Large intestine (tissue), 3 donors: ENCODE measurements at regions not wholly inside any gene's neighbourhood (a gene's known extent, or its start where the extent isn't known, plus 50 kb on each side); places are given as distances from the start of the nearest gene placed in this dataset.
A peak's percentile ranks its signal among the peaks of the same experiment; 100 is the strongest.

Experiments used
- DNase-seq, 2 donors: peaks; one replicate each; pipeline versions ENCODE4 v3.0.0 to v3.0.0-alpha.2; 2013
- H3K27ac ChIP-seq: one replicate; pipeline ENCODE4 v1.5.1; 2013; ENCODE audit warnings: low read length
- H3K27me3 ChIP-seq: 2 replicates; pipeline ENCODE4 v1.6.1; 2013; ENCODE audit warnings: low read length; ENCODE audit not compliant: control insufficient read depth, insufficient read depth
- H3K36me3 ChIP-seq: 2 replicates; pipeline ENCODE4 v1.6.1; 2013; ENCODE audit warnings: low read length; ENCODE audit not compliant: control insufficient read depth, insufficient read depth
- H3K4me1 ChIP-seq: one replicate; pipeline ENCODE4 v1.6.1; 2013; ENCODE audit warnings: low read length; ENCODE audit not compliant: control insufficient read depth, insufficient read depth
- H3K4me3 ChIP-seq: one replicate; pipeline ENCODE4 v1.5.1; 2013; ENCODE audit warnings: low read length
- H3K9me3 ChIP-seq: one replicate; pipeline ENCODE4 v1.6.1; 2013; ENCODE audit warnings: mild to moderate bottlenecking, low read depth, low read length, moderate library complexity; ENCODE audit not compliant: control insufficient read depth
- WGBS: methylation state at CpG from one replicate; pipeline ENCODE4 v1.1.5; 2013; ENCODE audit warnings: low lambda C conversion rate; ENCODE audit not compliant: insufficient coverage; 5-methylcytosine and 5-hydroxymethylcytosine counted together

DNA sequence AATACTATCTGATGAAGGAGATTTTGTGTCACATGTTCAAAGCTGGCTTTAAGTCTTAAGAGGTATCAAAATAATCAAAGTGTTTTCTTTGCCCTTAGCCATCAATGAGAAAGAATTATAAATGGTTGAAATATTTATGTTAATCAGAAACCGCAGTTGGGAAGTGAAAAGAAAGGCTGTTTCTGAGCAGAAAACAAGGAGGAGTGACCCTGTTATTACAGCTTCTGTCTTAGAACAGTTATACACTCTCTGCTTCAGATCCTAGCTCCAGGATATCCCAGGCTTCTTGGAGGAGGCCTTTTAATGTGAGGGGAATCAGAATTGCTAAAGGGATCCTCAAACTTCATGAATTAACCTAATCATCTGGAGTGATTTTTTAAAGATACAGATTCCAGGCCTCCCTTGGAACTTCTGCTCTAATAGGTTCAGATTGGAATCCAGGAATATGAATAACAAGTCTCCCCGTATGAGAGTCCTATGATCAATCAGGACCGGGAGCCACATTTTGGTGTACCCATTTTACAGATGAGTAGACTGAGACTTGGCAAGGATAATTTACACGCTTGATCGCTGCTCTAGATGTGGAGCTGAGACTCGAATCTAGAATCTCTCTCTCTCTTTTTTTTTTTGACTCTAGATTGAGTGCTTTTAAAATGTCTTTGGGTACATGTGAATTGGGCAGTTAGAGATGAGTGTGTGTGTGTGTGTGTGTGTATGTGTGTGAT is 50.8 kb upstream of the JAG1 start:
- Histone ChIP-seq H3K27me3 (no peaks in the 10 kb centered on the region), H3K4me3 (no peak overlapping the region), H3K27ac (no peak overlapping the region), H3K36me3 (no peaks in the 10 kb centered on the region), H3K9me3 (no peaks in the 10 kb centered on the region), H3K4me1 (peaks cover 18% of the 10 kb centered on the region)
- no peak for DNase-seq
- 100% methylated on average over 1 of the region's 6 CpGs for WGBS

DNA sequence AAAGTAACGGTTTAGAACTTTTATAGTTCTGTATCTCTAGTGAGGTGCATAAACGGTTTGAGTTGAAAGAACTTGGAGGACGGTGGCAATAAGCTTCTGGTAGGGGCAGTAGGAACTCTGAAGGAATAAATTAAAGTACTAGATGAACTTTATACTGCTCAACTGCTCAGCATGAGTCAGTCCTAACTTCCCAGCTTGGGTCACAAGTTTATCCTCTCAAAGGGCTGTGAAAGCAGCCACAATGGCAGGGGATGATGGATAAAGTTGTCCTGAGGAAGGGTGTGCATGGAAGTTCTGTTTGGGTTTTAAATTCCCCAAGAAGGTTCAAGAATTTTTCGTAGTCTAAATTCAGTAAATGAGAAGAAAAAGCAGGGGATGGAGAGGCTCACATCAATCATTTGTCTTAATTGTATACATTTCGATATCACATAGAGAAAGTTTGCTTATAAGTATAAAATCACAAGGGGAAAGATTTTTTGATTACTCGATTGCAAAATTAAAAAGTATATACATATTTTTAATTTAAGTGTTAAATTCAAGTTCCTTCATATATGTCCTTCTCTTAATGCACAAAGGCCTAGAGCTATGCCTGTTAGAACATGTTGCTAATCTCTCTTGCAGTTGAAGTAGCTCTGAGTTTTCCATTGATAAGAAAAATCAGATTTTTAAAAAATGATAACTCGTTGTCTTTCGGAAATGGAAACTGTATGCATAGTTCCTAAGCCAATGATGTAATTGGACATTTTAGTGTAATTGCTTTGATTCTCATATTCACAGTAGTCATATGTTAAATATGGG is 55.3 kb upstream of the JAG1 start:
- no peaks in the 10 kb centered on the region for H3K9me3 ChIP-seq
- H3K36me3 ChIP-seq, result no peaks in the 10 kb centered on the region
- H3K27me3 ChIP-seq, result no peaks in the 10 kb centered on the region
- no peaks in the 10 kb centered on the region for H3K4me1 ChIP-seq
- 78% methylated on average over 5 of the region's 8 CpGs for WGBS
- H3K27ac ChIP-seq, result no peak overlapping the region
- H3K4me3 ChIP-seq, result no peak overlapping the region
- peak in 1 of 2 donors; percentile 40 for DNase-seq

DNA sequence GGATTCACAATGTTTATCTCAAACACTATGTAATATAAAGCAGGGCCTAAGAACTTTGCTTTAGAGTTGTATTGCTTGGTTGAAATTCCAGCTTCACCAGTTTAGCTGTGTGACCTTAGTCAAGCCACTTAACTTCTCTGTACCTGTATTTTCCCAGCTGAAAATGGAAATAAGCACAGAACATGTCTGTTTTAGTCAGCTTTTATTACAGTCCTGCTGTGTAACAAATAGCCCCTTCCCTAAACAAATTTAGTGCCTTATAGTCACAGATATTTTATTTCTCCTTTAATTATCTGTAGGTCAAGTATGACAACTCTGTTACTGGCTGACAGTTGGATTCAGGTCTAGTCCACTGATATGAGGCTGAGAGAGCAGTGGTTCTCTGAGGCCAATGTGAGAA is 56.0 kb upstream of the JAG1 start:
- H3K4me3 ChIP-seq, result no peak overlapping the region
- no peaks in the 10 kb centered on the region for H3K4me1 ChIP-seq
- no peaks in the 10 kb centered on the region for H3K27me3 ChIP-seq
- H3K27ac ChIP-seq, result no peak overlapping the region
- no peaks in the 10 kb centered on the region for H3K36me3 ChIP-seq
- H3K9me3 ChIP-seq, result no peaks in the 10 kb centered on the region
- DNase-seq, result no peak

- Histone ChIP-seq H3K27me3 (no peaks in the 10 kb centered on the region), H3K27ac (no peak overlapping the region), H3K4me3 (no peak overlapping the region), H3K4me1 (no peaks in the 10 kb centered on the region), H3K36me3 (no peaks in the 10 kb centered on the region), H3K9me3 (no peaks in the 10 kb centered on the region)
- DNase-seq, result no peak
- WGBS, result no CpG with 5 or more reads among the region's 1 CpG
These were observed 56.9 kb upstream of the JAG1 start for GRCh38 chr20:10730629-10731183.

DNA sequence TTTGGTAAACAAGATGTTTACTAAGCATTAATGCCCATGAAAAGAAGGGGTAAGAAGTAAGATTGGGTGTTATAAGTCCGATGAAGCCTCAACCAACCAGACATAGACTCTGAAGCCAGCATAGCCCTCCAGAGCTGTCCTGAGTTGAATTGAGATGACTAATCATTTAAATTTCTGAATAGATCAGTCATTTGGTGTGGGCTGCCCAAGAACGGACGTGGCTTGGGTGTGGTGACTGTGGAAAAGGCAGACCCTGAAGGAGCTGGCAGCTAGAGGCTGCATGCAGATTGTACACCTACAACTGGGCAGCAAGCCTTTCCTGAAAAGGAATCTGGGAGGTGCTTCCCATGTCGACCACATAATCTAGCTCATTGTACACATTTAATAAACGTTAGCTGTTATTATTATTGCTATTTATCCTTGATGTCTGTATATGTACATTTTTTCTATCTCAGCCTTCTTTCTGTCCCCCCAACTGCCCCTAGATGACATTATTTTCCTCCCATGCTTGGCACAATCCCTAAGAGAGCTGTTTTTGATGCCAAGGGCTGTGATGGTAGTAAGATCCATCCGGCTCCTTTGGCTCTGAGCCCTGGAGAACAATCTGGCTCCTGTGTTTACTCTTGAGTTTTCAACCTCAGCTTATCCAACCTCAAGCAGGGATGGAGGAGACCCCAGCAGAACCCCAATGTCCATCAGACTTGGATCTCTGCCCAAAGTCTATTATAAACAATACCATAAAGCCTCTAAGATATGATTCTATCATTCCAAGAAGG is 57.6 kb upstream of the JAG1 start:
- no peak for DNase-seq
- no peaks in the 10 kb centered on the region for H3K27me3 ChIP-seq
- H3K9me3 ChIP-seq, result no peaks in the 10 kb centered on the region
- H3K36me3 ChIP-seq, result no peaks in the 10 kb centered on the region
- H3K27ac ChIP-seq, result no peak overlapping the region
- no CpG with 5 or more reads among the region's 6 CpGs for WGBS
- no peak overlapping the region for H3K4me3 ChIP-seq
- no peaks in the 10 kb centered on the region for H3K4me1 ChIP-seq

DNA sequence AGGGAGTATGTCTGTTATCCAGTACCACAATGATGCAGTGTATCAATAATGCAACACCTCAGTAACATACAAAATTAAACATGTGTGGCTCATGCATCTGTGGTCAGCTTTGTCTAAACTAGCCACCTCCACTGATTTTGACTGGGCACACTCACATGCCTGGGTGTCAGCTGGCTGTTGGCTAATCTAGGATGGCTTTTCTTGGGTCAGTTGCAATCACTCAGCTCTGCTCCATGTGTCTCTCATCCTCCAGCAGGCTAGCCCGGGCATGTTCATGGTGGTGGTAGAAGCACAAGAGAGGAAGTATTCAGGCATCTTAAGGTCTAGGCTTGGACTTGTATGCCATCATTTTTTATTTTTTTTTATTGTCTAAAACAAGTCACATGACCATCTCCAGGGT is 59.3 kb upstream of the JAG1 start:
- Histone ChIP-seq H3K27me3 (no peaks in the 10 kb centered on the region), H3K9me3 (no peaks in the 10 kb centered on the region), H3K4me3 (no peak overlapping the region), H3K4me1 (no peaks in the 10 kb centered on the region), H3K27ac (no peak overlapping the region), H3K36me3 (no peaks in the 10 kb centered on the region)
- DNase-seq, result no peak
- no CpG with 5 or more reads among the region's 1 CpG for WGBS

GRCh38 chr20:10735195-10735949 is 61.6 kb upstream of the JAG1 start:
- no peaks in the 10 kb centered on the region for H3K4me1 ChIP-seq
- H3K9me3 ChIP-seq, result no peaks in the 10 kb centered on the region
- H3K27me3 ChIP-seq, result no peaks in the 10 kb centered on the region
- H3K27ac ChIP-seq, result no peak overlapping the region
- no peak overlapping the region for H3K4me3 ChIP-seq
- WGBS, result 83% methylated on average over 1 of the region's 14 CpGs
- DNase-seq, result no peak
- no peaks in the 10 kb centered on the region for H3K36me3 ChIP-seq

GRCh38 chr20:10739134-10739533 is 65.3 kb upstream of the JAG1 start:
- no peaks in the 10 kb centered on the region for H3K36me3 ChIP-seq
- H3K9me3 ChIP-seq, result no peaks in the 10 kb centered on the region
- no peaks in the 10 kb centered on the region for H3K4me1 ChIP-seq
- H3K4me3 ChIP-seq, result no peak overlapping the region
- no peak for DNase-seq
- WGBS, result no CpG with 5 or more reads among the region's 1 CpG
- no peak overlapping the region for H3K27ac ChIP-seq
- no peaks in the 10 kb centered on the region for H3K27me3 ChIP-seq

DNA sequence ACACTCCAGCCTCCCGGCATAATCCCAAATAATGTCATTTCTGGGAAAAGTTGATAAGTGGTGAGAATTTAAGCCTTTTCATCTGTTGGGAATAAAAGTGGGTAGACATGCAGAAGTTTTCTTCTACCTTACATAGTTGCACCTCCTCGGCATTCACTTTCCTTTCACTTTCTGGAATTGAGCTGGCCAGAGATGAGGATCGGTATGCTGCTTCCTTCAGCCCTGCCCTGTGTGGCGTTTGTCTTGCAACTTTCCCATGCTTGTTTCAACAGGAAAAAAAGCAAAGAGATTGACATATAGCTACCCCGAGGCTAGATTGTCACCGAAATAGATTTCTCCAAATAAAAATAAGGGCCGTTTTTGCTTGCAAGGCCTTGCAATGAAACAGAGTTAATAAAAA is 65.8 kb upstream of the JAG1 start:
- Histone ChIP-seq H3K9me3 (no peaks in the 10 kb centered on the region), H3K4me1 (no peaks in the 10 kb centered on the region), H3K36me3 (no peaks in the 10 kb centered on the region), H3K27me3 (no peaks in the 10 kb centered on the region), H3K27ac (no peak overlapping the region), H3K4me3 (no peak overlapping the region)
- no peak for DNase-seq
- whole genome bisulfite sequencing, result 82% methylated on average over 3 of the region's 7 CpGs

DNA sequence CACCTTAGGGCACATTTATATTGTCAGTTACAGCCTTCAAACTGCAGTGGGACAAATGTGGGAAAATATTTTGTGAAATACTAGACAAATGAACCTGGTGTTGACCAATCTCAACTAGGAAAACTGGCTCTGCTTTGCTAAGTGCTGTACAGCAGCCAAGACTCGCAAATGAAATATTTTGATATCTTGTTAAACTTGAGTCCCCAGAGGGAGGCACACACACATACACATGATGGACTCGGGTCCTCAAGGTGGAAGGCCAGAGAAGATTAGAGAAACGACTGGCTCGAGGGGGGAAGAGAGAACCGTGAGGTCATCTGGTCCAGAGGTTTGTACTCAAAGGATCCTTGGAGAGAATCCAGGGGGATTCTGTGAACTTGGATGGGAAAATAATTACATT is 67.3 kb upstream of the JAG1 start:
- Histone ChIP-seq H3K27me3 (no peaks in the 10 kb centered on the region), H3K9me3 (no peaks in the 10 kb centered on the region), H3K27ac (no peak overlapping the region), H3K36me3 (no peaks in the 10 kb centered on the region), H3K4me1 (no peaks in the 10 kb centered on the region), H3K4me3 (no peak overlapping the region)
- no CpG with 5 or more reads among the region's 5 CpGs for WGBS
- no peak for DNase-seq
